GM18861 (cell line): ENCODE measurements at regions not wholly inside any gene's neighbourhood (a gene's known extent, or its start where the extent isn't known, plus 50 kb on each side); places are given as distances from the start of the nearest gene placed in this dataset.

ENCODE experiments used
- ATAC-seq: cut with Tn5 transposase; IDR thresholded peaks from one replicate; pipeline ENCODE4 v1.9.1; 2021; ENCODE audit not compliant: unreplicated experiment

DNA sequence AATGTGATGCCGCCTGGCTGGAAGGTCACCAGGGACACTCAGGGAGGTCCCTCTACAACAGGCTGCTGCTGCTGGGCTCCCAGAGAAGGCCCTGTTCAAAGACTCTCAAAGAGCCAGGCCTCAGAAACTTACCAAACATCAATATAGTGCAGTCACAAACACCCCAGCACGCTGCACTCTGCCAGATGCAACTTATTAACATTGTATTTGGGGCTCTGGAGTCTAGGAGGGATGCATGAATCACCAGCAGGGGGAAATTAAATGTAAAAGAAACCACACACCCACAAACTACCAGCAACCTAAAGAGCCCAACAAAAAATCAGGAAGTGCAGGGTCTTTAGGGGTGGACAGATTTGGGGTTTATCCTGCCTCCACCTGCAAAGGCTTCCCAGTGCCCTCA, 74.6 kb upstream of the SPATA12 start:
- no peak for ATAC-seq

DNA sequence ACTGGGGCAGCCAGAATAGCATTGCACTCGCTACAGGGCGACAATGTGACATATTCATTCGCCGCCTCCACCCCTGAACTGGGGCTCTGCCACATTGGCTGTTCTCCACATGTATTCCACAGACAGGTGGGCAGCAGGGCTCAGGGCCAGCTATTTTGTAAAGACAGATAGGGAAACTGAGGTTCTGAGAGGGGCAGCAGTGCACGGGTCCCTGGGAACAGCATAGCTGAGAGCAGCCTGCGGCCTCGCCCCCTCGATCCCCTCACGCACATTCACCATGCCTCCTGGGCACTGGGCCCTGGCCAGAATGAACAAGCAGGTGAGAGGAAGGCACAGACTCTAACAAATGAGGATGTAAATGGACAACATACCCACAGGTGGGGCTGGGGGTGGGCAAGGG, 75.0 kb upstream of the SPATA12 start:
- no peak for ATAC-seq

DNA sequence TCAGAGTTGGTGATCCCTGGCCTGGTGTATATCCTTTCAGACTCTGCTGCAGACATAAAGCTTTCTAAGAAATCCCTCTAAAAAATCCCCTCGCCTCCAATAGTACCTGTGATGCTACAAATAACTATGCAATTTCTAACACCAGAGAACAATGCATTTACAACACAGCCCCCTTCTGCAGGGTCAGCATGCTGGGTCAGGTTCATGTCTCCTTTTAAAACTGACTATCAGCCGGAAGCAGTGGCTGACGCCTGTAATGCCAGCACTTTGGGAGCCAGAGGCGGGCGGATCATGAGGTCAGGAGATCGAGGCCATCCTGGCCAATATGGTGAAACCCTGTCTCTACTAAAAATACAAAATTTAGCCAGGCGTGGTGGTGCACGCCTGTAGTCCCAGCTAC, 77.0 kb upstream of the SPATA12 start:
- no peak for ATAC-seq

- no peak for ATAC-seq
These were observed 78.8 kb upstream of the SPATA12 start for GRCh38 chr3:56981445-56982230.

- no peak for ATAC-seq
These were observed 79.6 kb upstream of the SPATA12 start for GRCh38 chr3:56980798-56981390.

GRCh38 chr3:56980243-56980642, 80.2 kb upstream of the SPATA12 start:
- ATAC-seq: no peak

DNA sequence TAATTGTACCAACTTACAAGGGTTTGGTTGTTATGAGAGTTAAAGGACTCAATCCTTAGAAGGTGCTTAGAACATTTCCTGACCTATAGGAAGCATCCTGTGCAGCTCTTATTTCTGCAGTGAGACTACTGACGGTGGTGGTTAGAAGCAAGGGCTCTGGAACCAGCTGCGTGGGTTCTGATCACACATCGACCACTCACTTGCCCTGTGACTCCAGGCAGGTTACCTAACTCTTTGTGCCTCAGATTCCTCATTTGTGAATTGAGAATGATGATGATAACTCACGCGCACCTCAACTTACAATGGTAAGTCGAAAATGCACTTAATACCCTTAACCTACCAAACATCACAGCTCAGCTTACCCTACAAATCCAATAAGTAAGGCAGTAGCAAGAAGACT, 80.7 kb upstream of the SPATA12 start:
- no peak for ATAC-seq

DNA sequence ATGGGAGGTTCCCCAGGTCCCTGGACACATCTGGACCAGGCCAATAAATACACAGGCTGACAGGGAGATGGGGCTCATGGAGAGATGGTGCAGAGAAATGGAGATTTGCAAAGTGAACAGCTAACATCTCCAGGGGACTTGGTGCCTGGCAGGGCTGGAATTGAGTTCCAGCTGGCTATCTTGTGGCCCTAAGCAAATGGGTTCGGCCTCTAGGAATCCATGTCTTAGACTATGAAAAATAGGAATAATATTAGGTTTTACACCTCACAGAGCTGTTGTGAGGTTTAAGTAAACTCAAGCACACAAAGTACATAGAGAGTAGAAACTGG, 82.9 kb upstream of the SPATA12 start:
- no peak for ATAC-seq

DNA sequence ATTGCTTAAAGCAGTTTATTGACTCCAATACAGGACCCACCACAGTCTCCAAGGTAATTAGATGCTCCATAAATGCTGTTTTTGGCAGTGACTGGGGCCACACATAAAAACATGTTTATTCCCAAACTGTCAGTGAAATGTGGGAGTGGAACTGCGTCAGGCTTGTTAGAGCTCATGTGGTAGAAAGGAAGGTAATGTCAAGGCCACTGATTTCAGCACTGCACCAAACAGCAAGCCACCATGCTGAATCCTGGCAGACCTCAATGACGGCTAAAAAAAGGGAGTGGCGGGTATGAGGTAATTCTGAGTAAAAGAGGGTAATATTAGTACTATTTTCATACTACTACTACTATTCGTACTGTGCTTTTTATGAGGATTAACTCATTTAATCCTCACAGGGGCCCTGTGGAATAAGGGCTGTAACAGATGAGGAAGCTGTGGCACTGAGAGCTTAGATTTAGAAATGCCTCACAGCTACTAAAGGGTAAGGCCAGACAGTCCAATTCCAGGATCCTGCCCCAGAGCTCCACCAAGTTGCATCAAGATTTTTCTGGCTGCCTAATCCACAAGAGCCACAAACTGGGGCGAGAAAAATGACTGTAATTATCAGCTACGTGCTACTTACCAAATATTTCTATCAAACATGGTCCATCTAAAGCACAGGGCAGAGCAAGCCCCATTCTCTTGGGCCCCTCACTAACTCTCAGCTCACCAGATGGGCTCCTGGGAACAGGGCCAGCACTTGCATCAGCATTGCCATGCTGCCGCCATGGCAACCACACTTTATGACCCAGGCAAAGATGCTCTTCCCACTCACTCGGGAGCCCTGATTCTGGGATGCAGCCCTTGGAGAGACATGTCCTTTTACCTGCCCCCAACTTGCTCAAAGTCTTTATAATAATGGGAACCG, 83.6 kb upstream of the SPATA12 start:
- ATAC-seq: no peak

DNA sequence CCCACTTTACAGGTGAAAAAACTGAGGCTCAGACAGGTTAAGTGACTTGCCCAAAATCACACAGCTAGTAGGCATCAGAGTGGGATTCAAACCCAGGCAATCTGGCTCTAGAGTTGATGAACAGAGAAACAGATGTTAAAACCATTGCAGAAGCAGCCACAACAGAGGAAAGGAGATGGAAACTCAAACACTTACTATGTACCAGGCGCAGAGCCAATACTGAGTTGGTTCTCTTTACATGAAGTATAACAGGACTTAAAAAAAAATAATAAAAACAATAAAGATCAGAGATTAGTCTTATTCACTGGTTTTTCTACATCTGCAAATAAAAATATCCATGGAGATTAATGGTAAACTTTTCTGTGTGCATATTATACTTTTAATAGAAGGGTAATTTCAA, 84.9 kb upstream of the SPATA12 start:
- ATAC-seq: no peak

- ATAC-seq: no peak
These were observed 86.1 kb upstream of the SPATA12 start for GRCh38 chr3:56974247-56974930.

GRCh38 chr3:56971816-56972215, 88.6 kb upstream of the SPATA12 start:
- no peak for ATAC-seq

DNA sequence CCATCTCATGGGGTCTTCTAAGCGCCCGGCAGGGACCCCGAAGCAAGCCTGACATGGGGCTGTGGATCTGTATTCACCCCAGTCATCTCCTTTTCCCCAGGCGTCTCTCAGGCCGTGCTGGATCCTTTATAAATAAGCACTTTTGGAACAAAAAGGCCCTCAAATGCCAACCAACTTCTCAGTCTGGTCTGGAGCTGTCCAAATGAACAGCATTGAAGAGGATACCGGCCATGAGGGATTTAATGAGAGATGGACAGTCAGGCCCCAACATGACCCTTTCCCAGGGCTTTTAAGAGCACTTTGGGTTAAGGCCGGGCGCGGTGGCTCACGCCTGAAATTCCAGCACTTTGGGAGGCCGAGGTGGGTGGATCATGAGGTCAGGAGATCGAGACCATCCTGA, 89.2 kb upstream of the SPATA12 start:
- no peak for ATAC-seq

DNA sequence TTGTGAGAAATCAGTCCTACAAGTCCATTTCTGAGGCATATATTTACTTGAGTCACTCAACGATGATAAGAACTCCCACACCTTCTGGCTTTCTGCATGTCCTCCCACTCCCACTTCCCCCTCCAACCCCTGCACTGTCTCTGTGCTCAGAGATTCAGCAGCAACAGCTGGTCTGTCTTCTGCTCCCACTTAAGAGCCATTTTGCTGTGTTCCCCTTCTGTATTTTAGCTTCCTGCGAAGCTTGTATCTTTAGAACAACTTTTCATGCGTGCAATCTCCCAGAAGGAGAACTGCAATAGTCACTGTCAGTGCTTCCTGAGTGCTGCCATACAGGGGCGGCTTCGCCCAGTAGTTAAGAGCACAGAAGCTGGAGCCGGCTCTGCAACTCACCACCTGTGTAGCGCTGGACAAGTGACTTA, 90.0 kb upstream of the SPATA12 start:
- no peak for ATAC-seq

DNA sequence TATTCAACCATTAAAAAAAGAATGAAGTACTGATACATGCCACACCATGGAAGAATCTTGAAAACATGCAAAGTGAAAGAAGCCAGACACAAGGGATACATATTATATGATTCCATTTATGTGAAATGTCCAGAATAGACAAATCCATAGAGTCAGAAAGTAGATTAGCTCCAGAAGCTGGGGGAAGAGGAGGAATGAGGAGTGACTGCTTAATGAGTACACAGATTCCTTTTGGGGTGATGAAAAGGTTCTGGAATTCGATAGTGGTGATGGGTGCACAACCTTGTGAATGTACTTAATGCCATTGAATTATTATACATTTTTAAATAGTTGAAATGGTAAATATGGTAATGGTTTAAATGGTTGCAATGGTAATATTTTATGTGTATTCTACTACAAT, 90.6 kb upstream of the SPATA12 start:
- no peak for ATAC-seq

GRCh38 chr3:56966509-56966908, 94.0 kb upstream of the SPATA12 start:
- no peak for ATAC-seq

- ATAC-seq: no peak
These were observed 94.4 kb upstream of the SPATA12 start for GRCh38 chr3:56966104-56966503.

GRCh38 chr3:56962922-56963321, 97.5 kb upstream of the SPATA12 start:
- no peak for ATAC-seq

DNA sequence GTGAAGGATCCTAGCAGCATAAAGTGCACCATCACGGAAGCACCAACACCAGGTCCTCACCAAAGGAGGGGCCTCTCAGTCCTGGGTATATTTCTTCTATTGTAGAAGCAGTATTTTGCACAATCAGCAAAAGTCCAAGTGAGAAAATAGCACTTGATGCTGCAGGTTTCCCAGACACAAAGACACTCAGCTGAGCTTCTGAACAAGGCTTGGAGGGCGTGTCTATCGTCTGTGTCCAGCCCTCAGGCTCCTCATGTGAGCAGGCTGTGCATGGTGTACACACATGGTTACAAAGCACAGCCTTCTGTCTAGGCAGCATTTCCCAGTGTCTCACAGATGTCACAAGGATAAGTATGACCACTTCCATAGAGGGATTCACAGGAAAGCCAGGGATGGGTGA, 98.3 kb upstream of the SPATA12 start:
- ATAC-seq: no peak

- ATAC-seq: no peak
These were observed 100.1 kb upstream of the SPATA12 start for GRCh38 chr3:56960234-56960917.

- no peak for ATAC-seq
These were observed 101.6 kb upstream of the SPATA12 start for GRCh38 chr3:56958879-56959278.
